Cardiac muscle cell (in vitro differentiated cells and primary cell): ENCODE measurements at regions not wholly inside any gene's neighbourhood (a gene's known extent, or its start where the extent isn't known, plus 50 kb on each side); places are given as distances from the start of the nearest gene placed in this dataset.

Experiments used
- DNase-seq, 2 donors: peaks; one replicate each; pipeline versions ENCODE4 v3.0.0 to v3.0.0-alpha.2; 2010 to 2017; ENCODE audit warnings: low read depth in 1 of 2, low spot score in 1 of 2
- H3K27ac ChIP-seq: fragments of 200-600 bp; sonication (generic); 2 replicates; pipeline ENCODE4 v1.5.1; 2016
- H3K27me3 ChIP-seq: fragments of 200-600 bp; sonication (generic); 2 replicates; pipeline ENCODE4 v1.6.0; 2016; ENCODE audit warnings: control low read depth
- H3K36me3 ChIP-seq: fragments of 200-600 bp; sonication (generic); 2 replicates; pipeline ENCODE4 v1.5.1; 2016; ENCODE audit warnings: control low read depth
- H3K4me1 ChIP-seq: fragments of 200-600 bp; sonication (generic); 2 replicates; pipeline ENCODE4 v1.8.1; 2017; ENCODE audit warnings: low read depth, mild to moderate bottlenecking, mixed run types
- H3K4me3 ChIP-seq: fragments of 200-600 bp; sonication (generic); 2 replicates; pipeline ENCODE4 v1.5.1; 2016; ENCODE audit warnings: mild to moderate bottlenecking
- H3K9me3 ChIP-seq: fragments of 200-600 bp; sonication (generic); 2 replicates; pipeline ENCODE4 v1.5.1; 2017; ENCODE audit warnings: low read depth, mild to moderate bottlenecking, control low read depth
- TF ChIP-seq, protein P1 (sequence below): IDR thresholded peaks from 2 replicates; pipeline ENCODE4 v1.5.1; 2012; ENCODE audit warnings: low read depth, mild to moderate bottlenecking, low read length

- no peaks in the 10 kb centered on the region for H3K36me3 ChIP-seq
- H3K9me3 ChIP-seq = no peaks in the 10 kb centered on the region
- H3K4me3 ChIP-seq = no peak overlapping the region
- H3K27ac ChIP-seq = no peak overlapping the region
- TF ChIP-seq, protein P1, sequence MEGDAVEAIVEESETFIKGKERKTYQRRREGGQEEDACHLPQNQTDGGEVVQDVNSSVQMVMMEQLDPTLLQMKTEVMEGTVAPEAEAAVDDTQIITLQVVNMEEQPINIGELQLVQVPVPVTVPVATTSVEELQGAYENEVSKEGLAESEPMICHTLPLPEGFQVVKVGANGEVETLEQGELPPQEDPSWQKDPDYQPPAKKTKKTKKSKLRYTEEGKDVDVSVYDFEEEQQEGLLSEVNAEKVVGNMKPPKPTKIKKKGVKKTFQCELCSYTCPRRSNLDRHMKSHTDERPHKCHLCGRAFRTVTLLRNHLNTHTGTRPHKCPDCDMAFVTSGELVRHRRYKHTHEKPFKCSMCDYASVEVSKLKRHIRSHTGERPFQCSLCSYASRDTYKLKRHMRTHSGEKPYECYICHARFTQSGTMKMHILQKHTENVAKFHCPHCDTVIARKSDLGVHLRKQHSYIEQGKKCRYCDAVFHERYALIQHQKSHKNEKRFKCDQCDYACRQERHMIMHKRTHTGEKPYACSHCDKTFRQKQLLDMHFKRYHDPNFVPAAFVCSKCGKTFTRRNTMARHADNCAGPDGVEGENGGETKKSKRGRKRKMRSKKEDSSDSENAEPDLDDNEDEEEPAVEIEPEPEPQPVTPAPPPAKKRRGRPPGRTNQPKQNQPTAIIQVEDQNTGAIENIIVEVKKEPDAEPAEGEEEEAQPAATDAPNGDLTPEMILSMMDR = no peak
- no peaks in the 10 kb centered on the region for H3K27me3 ChIP-seq
- no peaks in the 10 kb centered on the region for H3K4me1 ChIP-seq
- no peak for DNase-seq
Observed at GRCh38 chr12:105846331-105846730, 292.4 kb downstream of the NUAK1 start.

GRCh38 chr12:105847068-105847467, 291.7 kb downstream of the NUAK1 start:
- H3K36me3 ChIP-seq = no peaks in the 10 kb centered on the region
- no peak for DNase-seq
- H3K9me3 ChIP-seq = no peaks in the 10 kb centered on the region
- H3K4me1 ChIP-seq = no peaks in the 10 kb centered on the region
- no peak overlapping the region for H3K27ac ChIP-seq
- H3K27me3 ChIP-seq = no peaks in the 10 kb centered on the region
- no peak overlapping the region for H3K4me3 ChIP-seq
- TF ChIP-seq, protein P1 = no peak

- Histone ChIP-seq H3K4me3 (no peak overlapping the region), H3K4me1 (no peaks in the 10 kb centered on the region), H3K9me3 (no peaks in the 10 kb centered on the region), H3K27me3 (no peaks in the 10 kb centered on the region), H3K27ac (no peak overlapping the region), H3K36me3 (no peaks in the 10 kb centered on the region)
- TF ChIP-seq, protein P1 = no peak
- no peak for DNase-seq
Observed at GRCh38 chr12:105848286-105848685, 290.5 kb downstream of the NUAK1 start.

GRCh38 chr12:105850103-105850968, 288.4 kb downstream of the NUAK1 start:
- H3K27me3 ChIP-seq = no peaks in the 10 kb centered on the region
- no peaks in the 10 kb centered on the region for H3K4me1 ChIP-seq
- H3K4me3 ChIP-seq = no peak overlapping the region
- TF ChIP-seq, protein P1 = no peak
- H3K36me3 ChIP-seq = no peaks in the 10 kb centered on the region
- no peak overlapping the region for H3K27ac ChIP-seq
- no peaks in the 10 kb centered on the region for H3K9me3 ChIP-seq
- peak in 1 of 2 donors; percentile 18 for DNase-seq

DNA sequence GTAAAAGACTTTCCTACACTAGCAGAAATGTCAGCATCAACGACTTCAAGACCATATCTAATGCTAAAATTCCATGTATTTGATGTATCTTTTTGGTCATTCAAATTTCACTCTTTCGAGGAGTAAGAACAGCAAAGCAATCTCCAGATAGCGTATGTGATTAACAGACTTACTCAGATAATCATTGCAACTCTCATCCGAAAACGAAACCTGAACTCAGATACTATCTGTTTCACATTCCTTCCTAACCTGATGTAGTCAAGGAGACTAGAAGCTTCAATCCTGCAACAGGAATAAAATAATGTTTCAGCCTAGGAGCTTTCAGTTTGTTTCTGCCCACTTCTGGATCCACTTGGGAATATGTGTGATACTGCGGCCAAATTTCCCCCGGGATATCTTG, 286.3 kb downstream of the NUAK1 start:
- H3K9me3 ChIP-seq = no peaks in the 10 kb centered on the region
- H3K27ac ChIP-seq = no peak overlapping the region
- TF ChIP-seq, protein P1 = no peak
- DNase-seq = peak in 1 of 2 donors; percentile 16
- H3K4me3 ChIP-seq = no peak overlapping the region
- no peaks in the 10 kb centered on the region for H3K36me3 ChIP-seq
- no peaks in the 10 kb centered on the region for H3K27me3 ChIP-seq
- H3K4me1 ChIP-seq = no peaks in the 10 kb centered on the region
